ENCODE measurements at regions not wholly inside any gene's neighbourhood (a gene's known extent, or its start where the extent isn't known, plus 50 kb on each side); places are given as distances from the start of the nearest gene placed in this dataset.

DNA sequence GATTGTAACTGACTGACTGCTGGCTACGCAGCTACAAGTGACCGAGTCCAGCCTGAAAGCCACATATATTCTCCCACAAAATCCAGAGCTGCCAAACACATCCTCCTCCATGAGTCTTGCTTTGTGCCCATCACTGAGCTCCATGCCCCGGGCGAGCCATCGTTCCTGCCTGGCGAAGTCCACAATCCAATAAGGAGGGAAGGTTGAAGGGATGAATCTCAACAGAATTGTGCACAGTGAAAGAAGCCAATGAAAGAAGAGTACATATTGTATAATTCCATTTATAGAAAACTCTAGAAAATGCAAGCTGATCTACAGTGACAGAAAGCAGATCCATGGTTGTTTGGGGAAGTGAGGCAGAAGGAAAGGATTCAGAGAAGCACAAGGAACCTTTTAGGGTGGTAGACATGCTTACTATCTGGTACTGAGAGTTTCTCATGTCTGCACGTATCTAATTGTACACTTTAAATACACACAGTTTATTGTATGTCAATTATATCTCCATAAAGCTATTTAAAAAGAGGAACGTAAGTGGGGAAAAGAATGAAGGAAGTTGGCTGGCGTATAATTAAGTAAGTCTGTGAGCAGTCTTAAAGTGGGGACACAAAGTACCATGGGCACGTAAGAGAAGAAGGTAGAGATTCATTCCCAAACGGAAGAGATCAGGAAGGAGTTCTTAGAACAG lies 115.9 kb upstream of the JUN start:
- Mint-ChIP-seq H3K4me3 (no peak overlapping the region), H3K9me3 (no peaks in the 10 kb centered on the region), H3K4me1 (peaks cover 50% of the 10 kb centered on the region), H3K36me3 (ENCODE audit: low read depth) (no peaks in the 10 kb centered on the region), H3K27me3 (ENCODE audit: insufficient read depth) (peaks cover 20% of the 10 kb centered on the region), H3K27ac (no peak overlapping the region)
- 92 to 96% methylated on average over 6 to 11 of the region's 11 CpGs for WGBS, 2 experiments (ENCODE audit: insufficient coverage in 1 of 2, insufficient read length in 1 of 2)
- Histone ChIP-seq H3K4me3 (ENCODE audit: low read length) (no peak overlapping the region), H3K27me3 (ENCODE audit: control insufficient read depth, insufficient read depth, low read length, poor library complexity, severe bottlenecking) (peaks cover 32% of the 10 kb centered on the region), H3K9ac (ENCODE audit: extremely low read depth, low read length, poor library complexity, severe bottlenecking) (no peak overlapping the region), H3K36me3 (ENCODE audit: control insufficient read depth, insufficient read depth, low read length) (no peaks in the 10 kb centered on the region), H3K9me3 (ENCODE audit: control insufficient read depth, low read length) (no peaks in the 10 kb centered on the region), H3K27ac (ENCODE audit: low read depth, low read length) (no peak overlapping the region), H3K4me1 (ENCODE audit: control insufficient read depth, insufficient read depth, low read length) (peaks cover 22% of the 10 kb centered on the region)
- no peak for DNase-seq
- TF ChIP-seq, protein P1, sequence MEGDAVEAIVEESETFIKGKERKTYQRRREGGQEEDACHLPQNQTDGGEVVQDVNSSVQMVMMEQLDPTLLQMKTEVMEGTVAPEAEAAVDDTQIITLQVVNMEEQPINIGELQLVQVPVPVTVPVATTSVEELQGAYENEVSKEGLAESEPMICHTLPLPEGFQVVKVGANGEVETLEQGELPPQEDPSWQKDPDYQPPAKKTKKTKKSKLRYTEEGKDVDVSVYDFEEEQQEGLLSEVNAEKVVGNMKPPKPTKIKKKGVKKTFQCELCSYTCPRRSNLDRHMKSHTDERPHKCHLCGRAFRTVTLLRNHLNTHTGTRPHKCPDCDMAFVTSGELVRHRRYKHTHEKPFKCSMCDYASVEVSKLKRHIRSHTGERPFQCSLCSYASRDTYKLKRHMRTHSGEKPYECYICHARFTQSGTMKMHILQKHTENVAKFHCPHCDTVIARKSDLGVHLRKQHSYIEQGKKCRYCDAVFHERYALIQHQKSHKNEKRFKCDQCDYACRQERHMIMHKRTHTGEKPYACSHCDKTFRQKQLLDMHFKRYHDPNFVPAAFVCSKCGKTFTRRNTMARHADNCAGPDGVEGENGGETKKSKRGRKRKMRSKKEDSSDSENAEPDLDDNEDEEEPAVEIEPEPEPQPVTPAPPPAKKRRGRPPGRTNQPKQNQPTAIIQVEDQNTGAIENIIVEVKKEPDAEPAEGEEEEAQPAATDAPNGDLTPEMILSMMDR (conservative IDR thresholded peaks at IDR 0.05): no peak

DNA sequence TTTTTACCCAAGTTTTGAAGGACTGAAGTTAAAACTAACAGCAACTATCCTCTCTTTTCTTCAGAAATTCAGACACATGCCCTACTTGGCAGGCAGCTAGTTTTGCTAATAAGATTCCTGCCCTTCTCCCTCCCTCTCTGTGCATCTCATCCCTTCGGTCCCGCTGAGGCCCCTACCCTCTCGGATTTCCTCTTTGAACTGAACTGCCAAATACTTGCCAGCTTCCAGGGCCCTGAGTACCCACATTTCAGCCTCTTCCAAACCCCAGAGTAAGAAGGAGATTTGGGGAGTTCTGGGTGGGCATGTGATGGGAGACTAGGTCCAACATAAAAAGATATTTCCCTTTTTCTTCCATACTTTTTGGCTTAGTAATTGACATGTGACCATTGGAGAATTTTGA lies 116.5 kb upstream of the JUN start:
- Mint-ChIP-seq H3K4me1 (peaks cover 52% of the 10 kb centered on the region), H3K27me3 (ENCODE audit: insufficient read depth) (peaks cover 20% of the 10 kb centered on the region), H3K36me3 (ENCODE audit: low read depth) (no peaks in the 10 kb centered on the region), H3K27ac (no peak overlapping the region), H3K4me3 (no peak overlapping the region), H3K9me3 (no peaks in the 10 kb centered on the region)
- Histone ChIP-seq H3K27ac (ENCODE audit: low read depth, low read length) (no peak overlapping the region), H3K9ac (ENCODE audit: extremely low read depth, low read length, poor library complexity, severe bottlenecking) (no peak overlapping the region), H3K9me3 (ENCODE audit: control insufficient read depth, low read length) (no peaks in the 10 kb centered on the region), H3K4me1 (ENCODE audit: control insufficient read depth, insufficient read depth, low read length) (peaks cover 26% of the 10 kb centered on the region), H3K4me3 (ENCODE audit: low read length) (no peak overlapping the region), H3K27me3 (ENCODE audit: control insufficient read depth, insufficient read depth, low read length, poor library complexity, severe bottlenecking) (peaks cover 32% of the 10 kb centered on the region), H3K36me3 (ENCODE audit: control insufficient read depth, insufficient read depth, low read length) (no peaks in the 10 kb centered on the region)
- TF ChIP-seq, protein P1 (conservative IDR thresholded peaks at IDR 0.05): no peak
- no peak for DNase-seq
- WGBS, 2 experiments (ENCODE audit: insufficient coverage in 1 of 2, insufficient read length in 1 of 2): 80% methylated on average over 3 of the region's 3 CpGs; no CpG with 5 or more reads in 1 of the 2 experiments

DNA sequence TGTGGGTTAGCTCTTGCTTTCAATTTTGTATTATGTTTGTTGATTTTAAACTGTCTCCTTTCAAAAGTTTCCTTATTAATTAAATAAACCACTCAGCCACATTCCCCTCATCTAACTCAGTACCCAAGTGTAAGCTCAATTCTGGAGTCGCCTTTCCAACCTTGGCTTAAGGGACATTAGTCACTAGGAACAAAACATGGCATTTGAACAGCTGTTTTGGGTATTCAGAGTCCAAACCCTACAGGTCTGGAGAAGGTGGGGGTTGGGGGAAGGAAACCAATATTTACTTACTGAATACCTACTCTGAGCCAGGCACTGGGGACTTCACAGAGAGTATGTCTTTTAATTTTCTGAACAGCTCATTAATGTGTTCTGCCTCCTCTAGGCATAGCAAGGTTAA lies 117.2 kb upstream of the JUN start:
- no peak overlapping the region for H3K4me3 ChIP-seq (ENCODE audit: low read length)

More for the DNA sequence above, 117.2 kb upstream of the JUN start:
- Mint-ChIP-seq H3K4me1 (peaks cover 49% of the 10 kb centered on the region), H3K9me3 (no peaks in the 10 kb centered on the region), H3K27me3 (ENCODE audit: insufficient read depth) (peaks cover 24% of the 10 kb centered on the region), H3K36me3 (ENCODE audit: low read depth) (no peaks in the 10 kb centered on the region), H3K4me3 (no peak overlapping the region), H3K27ac (no peak overlapping the region)
- TF ChIP-seq, protein P1 (conservative IDR thresholded peaks at IDR 0.05): no peak
- DNase-seq: no peak
- H3K9me3 ChIP-seq (ENCODE audit: control insufficient read depth, low read length): no peaks in the 10 kb centered on the region
- no peak overlapping the region for H3K9ac ChIP-seq (ENCODE audit: extremely low read depth, low read length, poor library complexity, severe bottlenecking)
- H3K36me3 ChIP-seq (ENCODE audit: control insufficient read depth, insufficient read depth, low read length): no peaks in the 10 kb centered on the region
- no peak overlapping the region for H3K27ac ChIP-seq (ENCODE audit: low read depth, low read length)
- 88% methylated on average over 1 of the region's 1 CpG; no CpG with 5 or more reads in 1 of the 2 experiments for WGBS, 2 experiments (ENCODE audit: insufficient coverage in 1 of 2, insufficient read length in 1 of 2)
- H3K27me3 ChIP-seq (ENCODE audit: control insufficient read depth, insufficient read depth, low read length, poor library complexity, severe bottlenecking): peaks cover 36% of the 10 kb centered on the region
- peaks cover 20% of the 10 kb centered on the region for H3K4me1 ChIP-seq (ENCODE audit: control insufficient read depth, insufficient read depth, low read length)

Measured in endodermal cell (in vitro differentiated cells).